ENCODE measurements at regions not wholly inside any gene's neighbourhood (a gene's known extent, or its start where the extent isn't known, plus 50 kb on each side); places are given as distances from the start of the nearest gene placed in this dataset.

DNA sequence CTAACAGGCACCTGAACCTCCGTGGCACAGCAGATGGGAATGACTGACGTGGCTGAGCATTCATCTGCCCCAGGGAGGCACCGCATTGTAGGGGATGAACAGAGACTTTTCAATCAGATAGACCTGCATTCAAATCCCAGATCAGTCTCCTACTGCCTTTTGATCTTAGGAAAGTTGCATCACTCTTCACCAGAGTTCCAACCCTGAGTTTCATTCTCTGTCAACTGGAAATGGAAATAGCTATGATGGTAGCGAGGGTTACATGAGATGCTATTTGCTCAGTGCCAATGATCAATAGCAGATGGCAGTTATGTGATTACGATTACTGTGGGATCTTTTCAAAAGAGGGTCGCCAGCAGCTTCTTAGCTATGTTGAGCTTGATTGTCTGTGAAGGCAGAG lies 189.3 kb upstream of the RFC3 start:
- no peak for TF ChIP-seq POLR2AphosphoS5 (IDR thresholded peaks at IDR 0.05; ENCODE audit: borderline replicate concordance, low read depth, low read length)
- TF ChIP-seq EZH2 (IDR thresholded peaks at IDR 0.05), result no peak

All from SK-N-MC (cell line).